ENCODE measurements at regions not wholly inside any gene's neighbourhood (a gene's known extent, or its start where the extent isn't known, plus 50 kb on each side); places are given as distances from the start of the nearest gene placed in this dataset.

DNA sequence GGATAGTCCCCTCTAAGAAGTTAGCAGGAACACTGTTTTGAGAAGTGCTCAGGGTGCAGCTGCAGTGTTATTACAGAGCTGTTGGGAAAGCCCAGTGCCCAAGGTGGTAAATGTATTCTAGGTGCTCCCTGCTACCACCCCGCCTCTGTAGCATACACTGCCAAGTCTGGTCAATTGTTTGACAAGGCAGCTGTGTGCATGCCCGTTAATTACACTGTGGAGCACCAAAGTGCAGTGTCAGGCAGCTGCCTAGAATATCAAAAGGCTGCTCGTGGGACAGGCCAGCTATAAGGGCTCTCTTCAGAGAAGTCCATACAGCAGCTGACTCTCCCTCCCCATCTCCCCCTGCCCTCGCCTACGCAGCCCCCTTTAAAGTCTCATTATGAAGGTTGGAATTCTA lies 99.9 kb upstream of the KLHL13 start:
- H3K4me3 ChIP-seq (ENCODE audit: low read depth, low read length, poor library complexity, severe bottlenecking), result no peak overlapping the region
- H3K27ac ChIP-seq (ENCODE audit: low read depth, low read length, poor library complexity, severe bottlenecking), result no peak overlapping the region
- H3K4me1 ChIP-seq (ENCODE audit: insufficient read depth, low read length, severe bottlenecking), result peaks cover 15% of the 10 kb centered on the region
- no peak overlapping the region for H3K4me2 ChIP-seq (ENCODE audit: low read length)
- H3K79me2 ChIP-seq (ENCODE audit: insufficient read depth, low read length), result no peaks in the 10 kb centered on the region
- H4K20me1 ChIP-seq (ENCODE audit: insufficient read depth, low read length), result no peaks in the 10 kb centered on the region
- no peaks in the 10 kb centered on the region for H3F3A ChIP-seq (ENCODE audit: insufficient read depth, low read length)
- H3K9me2 ChIP-seq (ENCODE audit: low read depth, low read length), result no peaks in the 10 kb centered on the region
- TF ChIP-seq, protein P1, sequence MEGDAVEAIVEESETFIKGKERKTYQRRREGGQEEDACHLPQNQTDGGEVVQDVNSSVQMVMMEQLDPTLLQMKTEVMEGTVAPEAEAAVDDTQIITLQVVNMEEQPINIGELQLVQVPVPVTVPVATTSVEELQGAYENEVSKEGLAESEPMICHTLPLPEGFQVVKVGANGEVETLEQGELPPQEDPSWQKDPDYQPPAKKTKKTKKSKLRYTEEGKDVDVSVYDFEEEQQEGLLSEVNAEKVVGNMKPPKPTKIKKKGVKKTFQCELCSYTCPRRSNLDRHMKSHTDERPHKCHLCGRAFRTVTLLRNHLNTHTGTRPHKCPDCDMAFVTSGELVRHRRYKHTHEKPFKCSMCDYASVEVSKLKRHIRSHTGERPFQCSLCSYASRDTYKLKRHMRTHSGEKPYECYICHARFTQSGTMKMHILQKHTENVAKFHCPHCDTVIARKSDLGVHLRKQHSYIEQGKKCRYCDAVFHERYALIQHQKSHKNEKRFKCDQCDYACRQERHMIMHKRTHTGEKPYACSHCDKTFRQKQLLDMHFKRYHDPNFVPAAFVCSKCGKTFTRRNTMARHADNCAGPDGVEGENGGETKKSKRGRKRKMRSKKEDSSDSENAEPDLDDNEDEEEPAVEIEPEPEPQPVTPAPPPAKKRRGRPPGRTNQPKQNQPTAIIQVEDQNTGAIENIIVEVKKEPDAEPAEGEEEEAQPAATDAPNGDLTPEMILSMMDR (IDR thresholded peaks at IDR 0.05; ENCODE audit: low read length), result no peak
- no peak for TF ChIP-seq EZH2 (IDR thresholded peaks at IDR 0.05; ENCODE audit: borderline replicate concordance, low read length)
- no peak overlapping the region for H2AFZ ChIP-seq (ENCODE audit: low read length)
- no peak overlapping the region for H3K9ac ChIP-seq (ENCODE audit: low read length)
- no peaks in the 10 kb centered on the region for H3K36me3 ChIP-seq (ENCODE audit: insufficient read depth, low read length)
- H3K27me3 ChIP-seq (ENCODE audit: insufficient read depth, low read length), result no peaks in the 10 kb centered on the region
- no peaks in the 10 kb centered on the region for H3K9me3 ChIP-seq (ENCODE audit: low read length)

DNA sequence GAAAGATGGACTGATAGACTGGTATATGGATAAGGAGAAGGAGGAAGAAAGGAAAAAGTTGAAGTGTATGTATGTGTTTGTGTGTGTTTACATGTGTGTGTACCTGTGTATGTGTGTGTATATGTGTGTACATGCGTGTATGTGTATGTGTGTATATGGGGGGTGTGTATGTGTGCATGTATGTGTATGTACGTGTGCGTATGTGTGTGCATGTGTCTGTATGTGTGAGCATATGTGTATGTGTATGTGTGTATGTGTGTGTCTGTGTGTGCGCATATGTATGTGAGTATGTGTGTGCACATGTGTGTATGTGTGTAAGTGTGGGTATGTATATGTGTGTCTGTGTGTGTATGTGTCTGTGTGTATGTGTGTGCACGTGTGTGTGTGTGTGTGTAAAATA lies 101.5 kb upstream of the KLHL13 start:
- TF ChIP-seq, protein P1 (IDR thresholded peaks at IDR 0.05; ENCODE audit: low read length), result no peak
- TF ChIP-seq EZH2 (IDR thresholded peaks at IDR 0.05; ENCODE audit: borderline replicate concordance, low read length), result no peak
- no peaks in the 10 kb centered on the region for H4K20me1 ChIP-seq (ENCODE audit: insufficient read depth, low read length)
- H3K4me2 ChIP-seq (ENCODE audit: low read length), result no peak overlapping the region
- H3K27me3 ChIP-seq (ENCODE audit: insufficient read depth, low read length), result no peaks in the 10 kb centered on the region
- no peaks in the 10 kb centered on the region for H3F3A ChIP-seq (ENCODE audit: insufficient read depth, low read length)
- no peaks in the 10 kb centered on the region for H3K79me2 ChIP-seq (ENCODE audit: insufficient read depth, low read length)
- H3K9me2 ChIP-seq (ENCODE audit: low read depth, low read length), result no peaks in the 10 kb centered on the region
- no peak overlapping the region for H3K9ac ChIP-seq (ENCODE audit: low read length)
- no peak overlapping the region for H2AFZ ChIP-seq (ENCODE audit: low read length)
- H3K9me3 ChIP-seq (ENCODE audit: low read length), result no peaks in the 10 kb centered on the region
- no peak overlapping the region for H3K4me3 ChIP-seq (ENCODE audit: low read depth, low read length, poor library complexity, severe bottlenecking)
- H3K4me1 ChIP-seq (ENCODE audit: insufficient read depth, low read length, severe bottlenecking), result peaks cover under 1% of the 10 kb centered on the region
- H3K36me3 ChIP-seq (ENCODE audit: insufficient read depth, low read length), result no peaks in the 10 kb centered on the region
- no peak overlapping the region for H3K27ac ChIP-seq (ENCODE audit: low read depth, low read length, poor library complexity, severe bottlenecking)

DNA sequence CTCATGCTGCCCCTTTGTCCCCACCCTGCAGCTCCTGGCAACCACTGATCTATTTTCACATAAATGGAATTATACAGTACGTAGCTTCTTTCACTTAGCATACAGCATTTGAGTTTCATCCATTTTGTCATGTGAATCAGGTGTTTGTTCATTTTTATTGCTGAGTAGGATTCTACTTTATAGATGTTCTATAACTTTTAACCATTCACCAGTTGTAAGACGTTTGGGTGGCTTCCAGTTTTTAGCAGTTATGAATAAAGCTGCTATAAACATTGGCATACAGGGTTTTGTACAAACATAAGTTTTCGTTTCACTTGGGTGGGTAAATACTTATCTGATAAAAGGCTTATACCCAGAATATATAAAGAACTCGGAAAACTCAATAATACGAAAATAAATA lies 102.3 kb upstream of the KLHL13 start:
- Histone ChIP-seq H3K4me3 (ENCODE audit: low read depth, low read length, poor library complexity, severe bottlenecking) (no peak overlapping the region), H3K36me3 (ENCODE audit: insufficient read depth, low read length) (no peaks in the 10 kb centered on the region), H3K27ac (ENCODE audit: low read depth, low read length, poor library complexity, severe bottlenecking) (no peak overlapping the region), H3K27me3 (ENCODE audit: insufficient read depth, low read length) (no peaks in the 10 kb centered on the region), H3K79me2 (ENCODE audit: insufficient read depth, low read length) (no peaks in the 10 kb centered on the region), H4K20me1 (ENCODE audit: insufficient read depth, low read length) (no peaks in the 10 kb centered on the region), H3K9ac (ENCODE audit: low read length) (no peak overlapping the region), H3K9me2 (ENCODE audit: low read depth, low read length) (no peaks in the 10 kb centered on the region), H3K9me3 (ENCODE audit: low read length) (no peaks in the 10 kb centered on the region), H3K4me2 (ENCODE audit: low read length) (no peak overlapping the region), H3F3A (ENCODE audit: insufficient read depth, low read length) (no peaks in the 10 kb centered on the region), H2AFZ (ENCODE audit: low read length) (no peak overlapping the region), H3K4me1 (ENCODE audit: insufficient read depth, low read length, severe bottlenecking) (no peaks in the 10 kb centered on the region)
- TF ChIP-seq, protein P1 (IDR thresholded peaks at IDR 0.05; ENCODE audit: low read length), result no peak
- no peak for TF ChIP-seq EZH2 (IDR thresholded peaks at IDR 0.05; ENCODE audit: borderline replicate concordance, low read length)

All from OCI-LY1 (cell line).